Breast epithelium (tissue), 4 donors: ENCODE measurements at regions not wholly inside any gene's neighbourhood (a gene's known extent, or its start where the extent isn't known, plus 50 kb on each side); places are given as distances from the start of the nearest gene placed in this dataset.

Source experiments
- DNase-seq, 2 donors: peaks; one replicate each; pipeline ENCODE4 v3.0.0-alpha.2; 2019; ENCODE audit warnings: low spot score in 2 of 2
- H3K27ac ChIP-seq, 2 donors: fragments of 200-600 bp; sonication (generic) in 1 of 2; one replicate each; pipeline ENCODE4 v1.5.1; 2016 to 2019; ENCODE audit warnings: mild to moderate bottlenecking in 1 of 2
- H3K27me3 ChIP-seq, 2 donors: fragments of 200-600 bp; sonication (generic) in 1 of 2; one replicate each; pipeline versions ENCODE4 v1.5.1 to v1.6.0; 2017 to 2019; ENCODE audit warnings: control low read depth in 1 of 2, mild to moderate bottlenecking in 1 of 2
- H3K36me3 ChIP-seq: fragments of 200-600 bp; one replicate; pipeline ENCODE4 v1.5.1; 2019
- H3K4me1 ChIP-seq, 2 donors: fragments of 200-600 bp; sonication (generic); one replicate each; pipeline ENCODE4 v1.5.1; 2016 to 2019; ENCODE audit warnings: control low read depth in 1 of 2
- H3K4me3 ChIP-seq, 3 donors: fragments of 200-600 bp; sonication (generic); 1 replicate in 2 of 3; 2 replicates in 1 of 3; pipeline ENCODE4 v1.5.1; 2016 to 2019; ENCODE audit warnings: mild to moderate bottlenecking in 3 of 3, moderate library complexity in 2 of 3
- H3K9me3 ChIP-seq, 2 donors: fragments of 200-600 bp; sonication (generic) in 1 of 2; one replicate each; pipeline ENCODE4 v1.5.1; 2016 to 2019; ENCODE audit warnings: control low read depth in 1 of 2
- CTCF ChIP-seq, 3 donors: fragments of 450-650 bp; IDR thresholded peaks; one replicate each; pipeline ENCODE4 v1.5.1; 2016 to 2017; ENCODE audit warnings: antibody characterized with exemption in 3 of 3, mild to moderate bottlenecking in 3 of 3, moderate library complexity in 3 of 3
- POLR2A ChIP-seq: fragments of 450-650 bp; IDR thresholded peaks from one replicate; pipeline ENCODE4 v1.6.1; 2016; ENCODE audit warnings: antibody characterized with exemption, mild to moderate bottlenecking, moderate library complexity
- POLR2AphosphoS5 ChIP-seq, 3 donors: sonication (generic); formaldehyde crosslinking; IDR thresholded peaks; one replicate each; pipeline ENCODE4 v1.6.1; 2017; ENCODE audit warnings: antibody characterized with exemption in 3 of 3
- intact Hi-C: fragments of 100-400 bp; cut with DNase I; formaldehyde crosslinking; loops from one replicate; pipeline ENCODE4 v1.15.1; 2023; ENCODE audit warnings: low total_unique reads

GRCh38 chrX:75873993-75874392, 88.9 kb upstream of the MAGEE2 start:
- H3K9me3 ChIP-seq = peaks cover 0 to 25% of the 10 kb centered on the region in 2 donors
- intact Hi-C loops = no loop called here
- no peaks in the 10 kb centered on the region for H3K4me1 ChIP-seq
- no peak overlapping the region for H3K27ac ChIP-seq
- no peak for TF ChIP-seq POLR2AphosphoS5 (IDR thresholded peaks at IDR 0.05)
- no peak for TF ChIP-seq POLR2A
- no peak for TF ChIP-seq CTCF (IDR thresholded peaks at IDR 0.05)
- no peaks in the 10 kb centered on the region for H3K36me3 ChIP-seq
- H3K27me3 ChIP-seq = peaks cover 0 to 22% of the 10 kb centered on the region in 2 donors
- DNase-seq = no peak
- H3K4me3 ChIP-seq = no peak overlapping the region

DNA sequence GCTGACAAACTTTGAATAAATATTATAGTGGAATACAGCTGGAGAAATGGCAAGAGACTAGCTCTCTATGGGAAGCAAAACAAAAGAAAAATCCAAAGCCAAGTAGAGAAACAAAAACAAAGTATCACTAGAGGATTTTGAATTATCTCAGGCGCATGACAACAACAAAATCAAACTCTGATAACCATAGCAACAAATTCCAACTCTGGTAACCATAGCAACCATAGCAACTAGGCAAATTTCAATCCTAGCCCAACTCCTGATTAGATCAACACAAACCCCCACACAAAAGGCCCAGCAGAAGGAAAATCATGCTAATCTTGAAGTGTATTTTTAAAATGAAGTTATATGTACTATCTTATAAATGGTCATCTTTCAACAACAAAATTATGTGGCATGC, 98.4 kb upstream of the MAGEE2 start:
- Histone ChIP-seq H3K27me3 (peaks cover 0 to 33% of the 10 kb centered on the region in 2 donors), H3K9me3 (no peaks in the 10 kb centered on the region), H3K4me1 (no peaks in the 10 kb centered on the region), H3K27ac (no peak overlapping the region), H3K36me3 (no peaks in the 10 kb centered on the region), H3K4me3 (no peak overlapping the region)
- TF ChIP-seq CTCF (IDR thresholded peaks at IDR 0.05) (no peak), POLR2A (no peak), POLR2AphosphoS5 (IDR thresholded peaks at IDR 0.05) (no peak)
- intact Hi-C loops = no loop called here
- no peak for DNase-seq

GRCh38 chrX:75887833-75888232, 102.8 kb upstream of the MAGEE2 start:
- no peaks in the 10 kb centered on the region for H3K36me3 ChIP-seq
- no peaks in the 10 kb centered on the region for H3K9me3 ChIP-seq
- H3K27me3 ChIP-seq = peaks cover 0 to 24% of the 10 kb centered on the region in 2 donors
- no peak overlapping the region for H3K27ac ChIP-seq
- intact Hi-C loops = no loop called here
- H3K4me1 ChIP-seq = no peaks in the 10 kb centered on the region
- DNase-seq = no peak
- no peak overlapping the region for H3K4me3 ChIP-seq
- TF ChIP-seq POLR2AphosphoS5 (IDR thresholded peaks at IDR 0.05) (no peak), CTCF (IDR thresholded peaks at IDR 0.05) (no peak), POLR2A (no peak)

DNA sequence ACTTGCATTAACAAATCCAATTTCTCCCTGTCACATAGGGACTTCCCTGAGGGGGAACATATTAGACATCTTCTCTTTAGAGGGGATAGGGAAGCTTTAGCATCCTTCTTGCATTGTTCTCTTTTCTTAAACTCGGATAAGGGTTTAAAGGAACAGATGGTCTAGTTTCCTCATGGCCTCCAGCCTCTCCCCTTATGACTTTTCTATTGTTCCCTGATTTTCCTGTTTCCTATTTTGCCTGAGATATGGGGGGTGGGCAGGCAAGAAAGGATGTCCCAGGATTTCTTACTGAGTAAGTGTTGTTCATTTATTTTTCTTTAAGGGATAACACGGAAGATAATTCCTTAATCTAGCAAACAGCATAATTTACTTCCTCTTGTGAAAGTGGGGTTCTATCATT, 107.7 kb upstream of the MAGEE2 start:
- Histone ChIP-seq H3K4me1 (no peaks in the 10 kb centered on the region), H3K9me3 (no peaks in the 10 kb centered on the region), H3K27me3 (peaks cover 0 to 12% of the 10 kb centered on the region in 2 donors), H3K27ac (no peak overlapping the region), H3K36me3 (peaks cover 1% of the 10 kb centered on the region), H3K4me3 (no peak overlapping the region)
- TF ChIP-seq POLR2AphosphoS5 (IDR thresholded peaks at IDR 0.05) = no peak
- no peak for TF ChIP-seq POLR2A
- TF ChIP-seq CTCF (IDR thresholded peaks at IDR 0.05) = no peak
- intact Hi-C loops = no loop called here
- DNase-seq = no peak

GRCh38 chrX:75893281-75893680, 108.2 kb upstream of the MAGEE2 start:
- Histone ChIP-seq H3K27me3 (peaks cover 0 to 14% of the 10 kb centered on the region in 2 donors), H3K36me3 (peaks cover 4% of the 10 kb centered on the region), H3K27ac (no peak overlapping the region), H3K9me3 (no peaks in the 10 kb centered on the region), H3K4me1 (no peaks in the 10 kb centered on the region), H3K4me3 (no peak overlapping the region)
- intact Hi-C loops = no loop called here
- no peak for DNase-seq
- TF ChIP-seq POLR2A (no peak), POLR2AphosphoS5 (IDR thresholded peaks at IDR 0.05) (no peak), CTCF (IDR thresholded peaks at IDR 0.05) (no peak)
